WTC11 (cell line): ENCODE measurements at regions not wholly inside any gene's neighbourhood (a gene's known extent, or its start where the extent isn't known, plus 50 kb on each side); places are given as distances from the start of the nearest gene placed in this dataset.
A peak's percentile ranks its signal among the peaks of the same experiment; 100 is the strongest.

Experiments
- ATAC-seq: fragments of 200-7000 bp; cut with Tn5 transposase; 2 replicates; pipeline ENCODE4 v1.10.0; 2021; ENCODE audit warnings: mild to moderate bottlenecking, moderate library complexity
- CTCF ChIA-PET: fragments of 300-600 bp; sonication (Branson Sonifier 250); formaldehyde crosslinking; loops from one replicate; lab custom pipeline; 2021; ENCODE audit warnings: antibody characterized with exemption; lab: Charles Lee
- POLR2A ChIA-PET: fragments of 350-600 bp; sonication (Branson Sonifier 250); formaldehyde crosslinking; loops from one replicate; lab custom pipeline; 2021; ENCODE audit warnings: antibody characterized with exemption; lab: Charles Lee
- DNase-seq: peaks from one replicate; pipeline ENCODE4 v3.0.0; 2021; ENCODE audit warnings: low spot score
- H3K27ac Mint-ChIP-seq: 2 replicates; pipeline ENCODE4 v1.8.0; 2021; ENCODE audit warnings: mixed read lengths
- H3K27me3 Mint-ChIP-seq: 2 replicates; pipeline ENCODE4 v1.8.0; 2021; ENCODE audit warnings: low read depth, mild to moderate bottlenecking, moderate library complexity, mixed read lengths
- H3K36me3 Mint-ChIP-seq: 2 replicates; pipeline ENCODE4 v1.8.0; 2021; ENCODE audit warnings: mixed read lengths
- H3K4me1 Mint-ChIP-seq: 2 replicates; pipeline ENCODE4 v1.8.0; 2022; ENCODE audit warnings: mixed read lengths
- H3K4me3 Mint-ChIP-seq: 2 replicates; pipeline ENCODE4 v1.8.0; 2021; ENCODE audit warnings: mild to moderate bottlenecking, moderate library complexity, mixed read lengths
- H3K9me3 Mint-ChIP-seq: 2 replicates; pipeline ENCODE4 v1.8.0; 2021; ENCODE audit warnings: mixed read lengths
- ELF4 ChIP-seq: sonication (generic); formaldehyde crosslinking; IDR thresholded peaks from 2 replicates; pipeline ENCODE4 v1.8.1; 2022; ENCODE audit warnings: low read depth, mild to moderate bottlenecking, moderate library complexity, missing genetic modification reagents
- FOXJ3 ChIP-seq: sonication (generic); formaldehyde crosslinking; IDR thresholded peaks from 2 replicates; pipeline ENCODE4 v1.9.0; 2021; ENCODE audit warnings: missing genetic modification reagents, mild to moderate bottlenecking, borderline replicate concordance
- GRHL2 ChIP-seq: fragments of 250-450 bp; sonication (Bioruptor Pico); IDR thresholded peaks from 2 replicates; pipeline ENCODE4 v1.8.0; 2022; ENCODE audit warnings: mild to moderate bottlenecking, moderate library complexity; ENCODE audit not compliant: insufficient replicate concordance, severe bottlenecking
- JUN ChIP-seq: sonication (generic); formaldehyde crosslinking; IDR thresholded peaks from 2 replicates; pipeline ENCODE4 v1.8.0; 2023; ENCODE audit warnings: mild to moderate bottlenecking, missing genetic modification reagents
- SP1 ChIP-seq: sonication (generic); formaldehyde crosslinking; conservative IDR thresholded peaks from 2 replicates; pipeline ENCODE4 v1.8.1; 2022; ENCODE audit warnings: missing genetic modification reagents
- TEAD1 ChIP-seq: sonication (generic); formaldehyde crosslinking; IDR thresholded peaks from 2 replicates; pipeline ENCODE4 v1.8.0; 2022; ENCODE audit warnings: mild to moderate bottlenecking, missing genetic modification reagents
- TP53 ChIP-seq: sonication (generic); formaldehyde crosslinking; IDR thresholded peaks from 2 replicates; pipeline ENCODE4 v1.8.1; 2023; ENCODE audit warnings: mild to moderate bottlenecking, missing genetic modification reagents
- ZBTB21 ChIP-seq: sonication (generic); formaldehyde crosslinking; IDR thresholded peaks from 2 replicates; pipeline ENCODE4 v1.8.1; 2023; ENCODE audit warnings: mild to moderate bottlenecking, missing genetic modification reagents, borderline replicate concordance
- ZNF121 ChIP-seq: sonication (generic); formaldehyde crosslinking; IDR thresholded peaks from 2 replicates; pipeline ENCODE4 v1.8.0; 2023; ENCODE audit warnings: missing genetic modification reagents
- ZNF416 ChIP-seq: fragments of 250-450 bp; sonication (Bioruptor Pico); IDR thresholded peaks from 2 replicates; pipeline ENCODE4 v1.9.0; 2021; ENCODE audit warnings: mild to moderate bottlenecking, inconsistent platforms
- TF ChIP-seq, protein P1 (sequence below): fragments of 200-600 bp; IDR thresholded peaks from 2 replicates; pipeline ENCODE4 v1.8.0; 2022; ENCODE audit warnings: antibody characterized with exemption
- TF ChIP-seq, protein P2 (sequence below): sonication (generic); formaldehyde crosslinking; IDR thresholded peaks from 2 replicates; pipeline ENCODE4 v1.8.1; 2023; ENCODE audit warnings: mild to moderate bottlenecking, missing genetic modification reagents, moderate library complexity
- TF ChIP-seq, protein P3 (sequence below): sonication (generic); formaldehyde crosslinking; IDR thresholded peaks from 2 replicates; pipeline ENCODE4 v1.8.0; 2022; ENCODE audit warnings: mild to moderate bottlenecking, missing genetic modification reagents
- TF ChIP-seq, protein P4 (sequence below): sonication (generic); formaldehyde crosslinking; IDR thresholded peaks from 2 replicates; pipeline ENCODE4 v1.8.1; 2022; ENCODE audit warnings: low read depth, missing genetic modification reagents, borderline replicate concordance
- TF ChIP-seq, protein P5 (sequence below): sonication (generic); formaldehyde crosslinking; IDR thresholded peaks from 2 replicates; pipeline ENCODE4 v1.8.1; 2022; ENCODE audit warnings: low read depth, mild to moderate bottlenecking, moderate library complexity, missing genetic modification reagents, borderline replicate concordance

DNA sequence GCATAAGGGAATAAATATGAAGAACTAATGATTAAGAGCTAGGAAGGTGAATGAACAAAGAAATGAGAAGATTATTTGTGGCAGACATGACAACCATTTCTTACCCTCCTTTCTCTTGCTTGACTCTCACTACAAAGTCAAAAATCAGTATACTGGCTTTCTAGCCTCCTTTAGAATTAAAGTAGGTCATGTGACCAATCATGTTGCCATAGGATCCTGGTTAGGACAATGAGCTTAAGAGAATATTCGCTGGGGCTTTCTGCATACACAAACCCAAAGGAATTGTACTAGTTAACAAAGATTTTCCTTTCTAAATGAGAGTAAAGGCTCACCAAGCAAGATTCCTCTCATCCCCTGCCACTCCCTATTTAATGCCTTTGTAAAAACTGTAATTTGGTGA lies 76.0 kb upstream of the ID4 start:
- DNase-seq (no peak), ATAC-seq (no peak)
- no peak overlapping the region for H3K4me3 Mint-ChIP-seq
- ChIA-PET POLR2A (no interaction called here), CTCF (no interaction called here)
- no peaks in the 10 kb centered on the region for H3K27me3 Mint-ChIP-seq
- peaks cover 21% of the 10 kb centered on the region for H3K4me1 Mint-ChIP-seq
- H3K27ac Mint-ChIP-seq, result no peak overlapping the region
- H3K9me3 Mint-ChIP-seq, result peaks cover 9% of the 10 kb centered on the region
- peaks cover 10% of the 10 kb centered on the region for H3K36me3 Mint-ChIP-seq
- TF ChIP-seq, protein P1, sequence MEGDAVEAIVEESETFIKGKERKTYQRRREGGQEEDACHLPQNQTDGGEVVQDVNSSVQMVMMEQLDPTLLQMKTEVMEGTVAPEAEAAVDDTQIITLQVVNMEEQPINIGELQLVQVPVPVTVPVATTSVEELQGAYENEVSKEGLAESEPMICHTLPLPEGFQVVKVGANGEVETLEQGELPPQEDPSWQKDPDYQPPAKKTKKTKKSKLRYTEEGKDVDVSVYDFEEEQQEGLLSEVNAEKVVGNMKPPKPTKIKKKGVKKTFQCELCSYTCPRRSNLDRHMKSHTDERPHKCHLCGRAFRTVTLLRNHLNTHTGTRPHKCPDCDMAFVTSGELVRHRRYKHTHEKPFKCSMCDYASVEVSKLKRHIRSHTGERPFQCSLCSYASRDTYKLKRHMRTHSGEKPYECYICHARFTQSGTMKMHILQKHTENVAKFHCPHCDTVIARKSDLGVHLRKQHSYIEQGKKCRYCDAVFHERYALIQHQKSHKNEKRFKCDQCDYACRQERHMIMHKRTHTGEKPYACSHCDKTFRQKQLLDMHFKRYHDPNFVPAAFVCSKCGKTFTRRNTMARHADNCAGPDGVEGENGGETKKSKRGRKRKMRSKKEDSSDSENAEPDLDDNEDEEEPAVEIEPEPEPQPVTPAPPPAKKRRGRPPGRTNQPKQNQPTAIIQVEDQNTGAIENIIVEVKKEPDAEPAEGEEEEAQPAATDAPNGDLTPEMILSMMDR, result no peak
- TF ChIP-seq, protein P2, sequence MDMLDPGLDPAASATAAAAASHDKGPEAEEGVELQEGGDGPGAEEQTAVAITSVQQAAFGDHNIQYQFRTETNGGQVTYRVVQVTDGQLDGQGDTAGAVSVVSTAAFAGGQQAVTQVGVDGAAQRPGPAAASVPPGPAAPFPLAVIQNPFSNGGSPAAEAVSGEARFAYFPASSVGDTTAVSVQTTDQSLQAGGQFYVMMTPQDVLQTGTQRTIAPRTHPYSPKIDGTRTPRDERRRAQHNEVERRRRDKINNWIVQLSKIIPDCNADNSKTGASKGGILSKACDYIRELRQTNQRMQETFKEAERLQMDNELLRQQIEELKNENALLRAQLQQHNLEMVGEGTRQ (CRISPR knock-in tag), result peak; percentile 55

DNA sequence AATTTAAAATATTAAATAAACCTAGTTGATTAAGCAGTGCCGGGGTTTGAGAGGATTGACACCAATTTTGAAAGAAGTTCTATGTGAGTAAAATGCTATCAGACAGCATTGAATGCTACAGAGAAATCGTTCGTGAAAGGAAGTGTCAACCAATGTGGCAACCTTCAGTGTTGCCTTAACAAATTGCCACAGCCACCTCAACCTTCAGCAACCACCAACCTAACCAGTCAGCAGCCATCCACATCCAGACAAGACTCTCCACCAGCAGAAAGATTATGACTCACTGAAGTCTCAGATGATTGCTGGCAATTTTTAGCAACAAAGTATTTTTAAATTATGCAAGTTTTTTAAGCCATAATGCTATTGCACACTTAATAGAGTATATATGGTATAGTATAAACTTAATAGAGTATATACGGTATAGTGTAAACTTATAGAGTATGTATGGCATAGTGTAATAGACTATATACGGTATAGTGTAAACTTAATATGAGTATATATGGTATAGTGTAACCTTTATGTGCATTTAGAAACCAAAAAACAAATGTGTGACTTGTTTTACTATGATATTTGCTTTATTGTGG lies 65.3 kb upstream of the ID4 start:
- no peaks in the 10 kb centered on the region for H3K27me3 Mint-ChIP-seq
- no peak for DNase-seq
- CTCF ChIA-PET, result no interaction called here
- no peaks in the 10 kb centered on the region for H3K36me3 Mint-ChIP-seq
- TF ChIP-seq ELF4 (CRISPR knock-in tag) (no peak), JUN (CRISPR knock-in tag) (no peak), SP1 (no peak), ZNF121 (CRISPR knock-in tag) (no peak), TEAD1 (no peak)
- TF ChIP-seq, protein P3, sequence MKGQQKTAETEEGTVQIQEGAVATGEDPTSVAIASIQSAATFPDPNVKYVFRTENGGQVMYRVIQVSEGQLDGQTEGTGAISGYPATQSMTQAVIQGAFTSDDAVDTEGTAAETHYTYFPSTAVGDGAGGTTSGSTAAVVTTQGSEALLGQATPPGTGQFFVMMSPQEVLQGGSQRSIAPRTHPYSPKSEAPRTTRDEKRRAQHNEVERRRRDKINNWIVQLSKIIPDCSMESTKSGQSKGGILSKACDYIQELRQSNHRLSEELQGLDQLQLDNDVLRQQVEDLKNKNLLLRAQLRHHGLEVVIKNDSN (CRISPR knock-in tag), result no peak
- TF ChIP-seq, all 79 proteins: peak for 0
- POLR2A ChIA-PET, result no interaction called here
- Mint-ChIP-seq H3K4me1 (peaks cover 6% of the 10 kb centered on the region), H3K9me3 (no peaks in the 10 kb centered on the region), H3K27ac (no peak overlapping the region), H3K4me3 (no peak overlapping the region)
- ATAC-seq, result no peak

DNA sequence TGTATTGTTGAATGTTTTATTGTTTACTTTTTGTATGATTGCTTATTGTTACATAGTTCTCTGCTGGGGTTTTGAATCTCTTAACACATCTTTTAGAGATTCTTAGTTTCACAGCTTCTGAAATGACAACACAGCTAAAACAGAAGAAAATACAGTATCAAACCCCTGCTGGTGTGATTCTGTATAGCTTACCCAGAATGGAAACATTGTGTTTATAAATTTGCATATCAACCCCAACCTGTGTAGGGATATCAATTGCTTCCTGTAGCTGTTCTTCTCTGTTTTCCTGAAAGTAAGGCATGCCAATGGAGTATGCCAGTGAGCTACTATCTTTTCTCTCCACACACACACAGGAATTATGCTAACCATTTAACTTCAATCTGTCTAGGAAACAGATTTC lies 64.3 kb upstream of the ID4 start:
- Mint-ChIP-seq H3K27ac (no peak overlapping the region), H3K36me3 (no peaks in the 10 kb centered on the region), H3K4me1 (peaks cover 6% of the 10 kb centered on the region), H3K4me3 (no peak overlapping the region), H3K9me3 (no peaks in the 10 kb centered on the region)
- POLR2A ChIA-PET, result no interaction called here
- DNase-seq (no peak), ATAC-seq (peak; percentile 68; the same call in 1 of the 2 replicates)
- CTCF ChIA-PET, result interaction anchor here (1.2 kb wide), 1 partner anchor 32 kb away, joined by 3 read pairs; no protein-coding TSS in a partner anchor
- TF ChIP-seq TP53 (no peak), ZNF416 (CRISPR knock-in tag) (no peak), ZBTB21 (CRISPR knock-in tag) (no peak)
- TF ChIP-seq, protein P2 (CRISPR knock-in tag), result no peak
- TF ChIP-seq, protein P4, sequence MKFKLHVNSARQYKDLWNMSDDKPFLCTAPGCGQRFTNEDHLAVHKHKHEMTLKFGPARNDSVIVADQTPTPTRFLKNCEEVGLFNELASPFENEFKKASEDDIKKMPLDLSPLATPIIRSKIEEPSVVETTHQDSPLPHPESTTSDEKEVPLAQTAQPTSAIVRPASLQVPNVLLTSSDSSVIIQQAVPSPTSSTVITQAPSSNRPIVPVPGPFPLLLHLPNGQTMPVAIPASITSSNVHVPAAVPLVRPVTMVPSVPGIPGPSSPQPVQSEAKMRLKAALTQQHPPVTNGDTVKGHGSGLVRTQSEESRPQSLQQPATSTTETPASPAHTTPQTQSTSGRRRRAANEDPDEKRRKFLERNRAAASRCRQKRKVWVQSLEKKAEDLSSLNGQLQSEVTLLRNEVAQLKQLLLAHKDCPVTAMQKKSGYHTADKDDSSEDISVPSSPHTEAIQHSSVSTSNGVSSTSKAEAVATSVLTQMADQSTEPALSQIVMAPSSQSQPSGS (CRISPR knock-in tag), result no peak
- TF ChIP-seq, all 79 proteins: peak for 0
- H3K27me3 Mint-ChIP-seq, result no peaks in the 10 kb centered on the region

DNA sequence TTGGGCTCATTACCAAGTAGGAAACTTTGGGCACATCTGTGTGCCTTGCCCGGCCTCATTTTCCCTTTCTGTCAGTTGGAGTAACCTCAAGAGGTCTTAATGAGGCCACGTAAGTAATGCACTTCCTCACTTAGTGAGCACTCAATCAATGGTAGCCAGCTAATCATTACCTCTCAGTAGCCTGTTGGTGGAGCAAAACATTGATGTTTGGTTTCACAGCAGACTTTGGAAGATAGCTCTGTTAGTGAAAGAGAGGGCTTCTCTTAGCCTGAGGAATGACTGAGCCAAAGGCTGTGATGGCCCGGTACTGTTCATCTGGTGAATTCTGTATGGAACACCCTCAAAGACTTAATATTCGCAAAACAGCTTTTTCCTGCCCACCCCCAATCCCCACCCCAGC lies 55.9 kb upstream of the ID4 start:
- ATAC-seq (no peak), DNase-seq (no peak)
- POLR2A ChIA-PET, result interaction anchor here (0.6 to 1.0 kb wide), 3 partner anchors 23 to 344 kb away, joined by 3 to 4 read pairs (median 4); partner anchors contain the start of gene ID4
- CTCF ChIA-PET, result interaction anchor here (1.3 kb wide), 1 partner anchor 9 kb away, joined by 9 read pairs; no protein-coding TSS in a partner anchor
- no peak overlapping the region for H3K27ac Mint-ChIP-seq
- H3K36me3 Mint-ChIP-seq, result no peaks in the 10 kb centered on the region
- H3K4me3 Mint-ChIP-seq, result no peak overlapping the region
- TF ChIP-seq GRHL2 (CRISPR knock-in tag) (no peak), ZNF121 (CRISPR knock-in tag) (no peak), FOXJ3 (CRISPR knock-in tag) (no peak)
- TF ChIP-seq, protein P5, sequence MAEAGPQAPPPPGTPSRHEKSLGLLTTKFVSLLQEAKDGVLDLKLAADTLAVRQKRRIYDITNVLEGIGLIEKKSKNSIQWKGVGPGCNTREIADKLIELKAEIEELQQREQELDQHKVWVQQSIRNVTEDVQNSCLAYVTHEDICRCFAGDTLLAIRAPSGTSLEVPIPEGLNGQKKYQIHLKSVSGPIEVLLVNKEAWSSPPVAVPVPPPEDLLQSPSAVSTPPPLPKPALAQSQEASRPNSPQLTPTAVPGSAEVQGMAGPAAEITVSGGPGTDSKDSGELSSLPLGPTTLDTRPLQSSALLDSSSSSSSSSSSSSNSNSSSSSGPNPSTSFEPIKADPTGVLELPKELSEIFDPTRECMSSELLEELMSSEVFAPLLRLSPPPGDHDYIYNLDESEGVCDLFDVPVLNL, result no peak
- TF ChIP-seq, protein P3 (CRISPR knock-in tag), result no peak
- H3K27me3 Mint-ChIP-seq, result no peaks in the 10 kb centered on the region; the same call in 1 of the 2 replicates
- peaks cover 9% of the 10 kb centered on the region for H3K9me3 Mint-ChIP-seq
- H3K4me1 Mint-ChIP-seq, result 0 out of 2 replicates have a peak, but pooled peaks cover 4% of the 10 kb centered on the region
